GM10248 (cell line): ENCODE measurements at regions not wholly inside any gene's neighbourhood (a gene's known extent, or its start where the extent isn't known, plus 50 kb on each side); places are given as distances from the start of the nearest gene placed in this dataset.

ENCODE experiments used
- CTCF ChIA-PET: fragments of 300-600 bp; sonication (Branson Sonifier 250); formaldehyde crosslinking; extraction: SDS; loops from one replicate; lab custom pipeline; 2021; ENCODE audit warnings: antibody characterized with exemption; lab: Yijun Ruan, JAX
- POLR2A ChIA-PET: fragments of 350-650 bp; sonication (Branson Sonifier 250); formaldehyde crosslinking; extraction: SDS; loops from one replicate; lab custom pipeline; 2020; ENCODE audit warnings: antibody characterized with exemption; lab: Yijun Ruan, JAX
- DNase-seq: peaks from one replicate; pipeline ENCODE4 v3.0.0; 2012; ENCODE audit errors: extremely low spot score
- CTCF ChIP-seq: IDR thresholded peaks from 2 replicates; pipeline ENCODE4 v1.5.1; 2012; ENCODE audit warnings: mild to moderate bottlenecking, low read depth; ENCODE audit errors: extremely low read depth, missing control alignments, control extremely low read depth

GRCh38 chr18:2485983-2486382 lies 85.3 kb downstream of the METTL4 start:
- ChIA-PET CTCF (interaction anchor here (1.5 kb wide), 1 partner anchor 38 kb away, joined by 3 read pairs; no protein-coding TSS in a partner anchor), POLR2A (no interaction called here)
- no peak for TF ChIP-seq CTCF
- DNase-seq = no peak

GRCh38 chr18:2486426-2486825 lies 84.9 kb downstream of the METTL4 start:
- TF ChIP-seq CTCF = no peak
- DNase-seq = no peak
- POLR2A ChIA-PET = no interaction called here
- CTCF ChIA-PET = interaction anchor here (1.5 kb wide), 1 partner anchor 38 kb away, joined by 3 read pairs; no protein-coding TSS in a partner anchor
